ENCODE measurements at regions not wholly inside any gene's neighbourhood (a gene's known extent, or its start where the extent isn't known, plus 50 kb on each side); places are given as distances from the start of the nearest gene placed in this dataset.

- TF ChIP-seq PRDM15 (CRISPR knock-in tag; IDR thresholded peaks at IDR 0.05) (no peak), HMGXB4 (CRISPR knock-in tag; IDR thresholded peaks at IDR 0.05) (no peak)
Measured at GRCh38 chr4:127450276-127450675, 182.5 kb upstream of the INTU start (continued).

- no peaks in the 10 kb centered on the region for H3K27me3 Mint-ChIP-seq (ENCODE audit: low read depth)
- CTCF ChIA-PET, result no interaction called here
- POLR2A ChIA-PET, result no interaction called here
- peaks cover 5% of the 10 kb centered on the region; the same call in 1 of the 2 replicates for H3K36me3 Mint-ChIP-seq
- no peak overlapping the region for H3K4me3 Mint-ChIP-seq
- peaks cover 9% of the 10 kb centered on the region for H3K4me1 Mint-ChIP-seq
- ATAC-seq (no peak), DNase-seq (ENCODE audit: low spot score) (peak; percentile 32)
- TF ChIP-seq ZNF423 (CRISPR knock-in tag; IDR thresholded peaks at IDR 0.05) (peak; percentile 71), SP1 (CRISPR knock-in tag; conservative IDR thresholded peaks at IDR 0.05) (no peak)
- H3K9me3 Mint-ChIP-seq, result peaks cover 16% of the 10 kb centered on the region
- H3K27ac Mint-ChIP-seq, result no peak overlapping the region
Measured at GRCh38 chr4:127463883-127464282, 168.9 kb upstream of the INTU start.

GRCh38 chr4:127469542-127469941 lies 163.2 kb upstream of the INTU start:
- Mint-ChIP-seq H3K4me3 (no peak overlapping the region), H3K27me3 (ENCODE audit: low read depth) (no peaks in the 10 kb centered on the region; the same call in 1 of the 2 replicates), H3K27ac (no peak overlapping the region), H3K4me1 (no peaks in the 10 kb centered on the region), H3K9me3 (peaks cover 33% of the 10 kb centered on the region), H3K36me3 (peaks cover 23% of the 10 kb centered on the region)
- DNase-seq (ENCODE audit: low spot score) (no peak), ATAC-seq (no peak)
- TF ChIP-seq TCF7 (CRISPR knock-in tag; IDR thresholded peaks at IDR 0.05; ENCODE audit: low read depth) (no peak), NR2C2 (CRISPR knock-in tag; IDR thresholded peaks at IDR 0.05) (no peak), ERG (CRISPR knock-in tag; IDR thresholded peaks at IDR 0.05) (no peak)
- ChIA-PET POLR2A (no interaction called here), CTCF (no interaction called here)

GRCh38 chr4:127469959-127470809 lies 162.6 kb upstream of the INTU start:
- no peak overlapping the region for H3K27ac Mint-ChIP-seq
- TF ChIP-seq NR2C2 (CRISPR knock-in tag; IDR thresholded peaks at IDR 0.05) (no peak), ZNF671 (CRISPR knock-in tag; IDR thresholded peaks at IDR 0.05) (no peak), NFE2L1 (CRISPR knock-in tag; IDR thresholded peaks at IDR 0.05) (no peak), ARID4B (CRISPR knock-in tag; IDR thresholded peaks at IDR 0.05; ENCODE audit: borderline replicate concordance) (no peak), AFF4 (CRISPR knock-in tag; IDR thresholded peaks at IDR 0.05; ENCODE audit: borderline replicate concordance) (no peak), ZNF263 (CRISPR knock-in tag; IDR thresholded peaks at IDR 0.05; ENCODE audit: low read depth) (no peak), MLX (CRISPR knock-in tag; IDR thresholded peaks at IDR 0.05) (no peak)

More at GRCh38 chr4:127469959-127470809, 162.6 kb upstream of the INTU start:
- Mint-ChIP-seq H3K36me3 (peaks cover 24% of the 10 kb centered on the region), H3K4me3 (no peak overlapping the region), H3K9me3 (peaks cover 32% of the 10 kb centered on the region), H3K27me3 (ENCODE audit: low read depth) (no peaks in the 10 kb centered on the region; the same call in 1 of the 2 replicates), H3K4me1 (no peaks in the 10 kb centered on the region)
- DNase-seq (ENCODE audit: low spot score) (no peak), ATAC-seq (no peak)
- ChIA-PET POLR2A (no interaction called here), CTCF (no interaction called here)
